ENCODE measurements at regions not wholly inside any gene's neighbourhood (a gene's known extent, or its start where the extent isn't known, plus 50 kb on each side); places are given as distances from the start of the nearest gene placed in this dataset.

DNA sequence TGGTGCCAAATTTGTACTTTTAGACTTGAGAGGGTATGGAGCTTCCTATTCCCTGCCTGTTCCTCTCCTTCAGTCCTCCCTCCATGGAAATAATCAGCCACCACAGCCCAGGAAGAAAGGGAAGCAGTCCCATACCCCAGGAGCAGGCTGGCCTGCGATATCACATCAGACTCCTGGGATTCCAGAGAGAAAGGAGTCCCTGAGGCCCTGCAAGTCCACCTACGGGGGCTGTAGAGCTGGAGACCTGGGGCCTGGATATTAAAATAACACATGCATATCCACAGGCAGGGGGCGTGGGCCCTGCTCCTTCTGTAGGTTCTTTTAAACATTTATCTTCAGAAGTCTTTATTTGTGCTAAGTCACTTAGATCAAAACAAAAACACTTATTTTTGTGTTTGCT is 117.2 kb downstream of the TMEM174 start:
- no peak overlapping the region for H2BK15ac ChIP-seq (ENCODE audit: low read depth, low read length)
- no peak overlapping the region for H3K4me2 ChIP-seq (ENCODE audit: insufficient read depth, insufficient read length, low read length)
- H2BK5ac ChIP-seq (ENCODE audit: insufficient read length, low read length) = no peak overlapping the region
- no peaks in the 10 kb centered on the region for H3K9me3 ChIP-seq (ENCODE audit: control insufficient read depth, low read depth, low read length)
- no peak overlapping the region for H3K18ac ChIP-seq (ENCODE audit: insufficient read length, low read depth, low read length)
- H3K27ac Mint-ChIP-seq = 0 out of 7 replicates have a peak overlapping the region, but pooled peaks of 1 of the 3 experiments have one; percentile 3
- no peak overlapping the region for H3K9ac ChIP-seq (ENCODE audit: extremely low read depth, insufficient read length, low read length)
- TF ChIP-seq, protein P1, sequence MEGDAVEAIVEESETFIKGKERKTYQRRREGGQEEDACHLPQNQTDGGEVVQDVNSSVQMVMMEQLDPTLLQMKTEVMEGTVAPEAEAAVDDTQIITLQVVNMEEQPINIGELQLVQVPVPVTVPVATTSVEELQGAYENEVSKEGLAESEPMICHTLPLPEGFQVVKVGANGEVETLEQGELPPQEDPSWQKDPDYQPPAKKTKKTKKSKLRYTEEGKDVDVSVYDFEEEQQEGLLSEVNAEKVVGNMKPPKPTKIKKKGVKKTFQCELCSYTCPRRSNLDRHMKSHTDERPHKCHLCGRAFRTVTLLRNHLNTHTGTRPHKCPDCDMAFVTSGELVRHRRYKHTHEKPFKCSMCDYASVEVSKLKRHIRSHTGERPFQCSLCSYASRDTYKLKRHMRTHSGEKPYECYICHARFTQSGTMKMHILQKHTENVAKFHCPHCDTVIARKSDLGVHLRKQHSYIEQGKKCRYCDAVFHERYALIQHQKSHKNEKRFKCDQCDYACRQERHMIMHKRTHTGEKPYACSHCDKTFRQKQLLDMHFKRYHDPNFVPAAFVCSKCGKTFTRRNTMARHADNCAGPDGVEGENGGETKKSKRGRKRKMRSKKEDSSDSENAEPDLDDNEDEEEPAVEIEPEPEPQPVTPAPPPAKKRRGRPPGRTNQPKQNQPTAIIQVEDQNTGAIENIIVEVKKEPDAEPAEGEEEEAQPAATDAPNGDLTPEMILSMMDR (conservative IDR thresholded peaks at IDR 0.05) = no peak
- H3K4me3 Mint-ChIP-seq = no peak overlapping the region
- peaks cover 0 to 1% (median 0%) of the 10 kb centered on the region in 3 experiments; a peak in 1 of 7 replicates for H3K36me3 Mint-ChIP-seq (ENCODE audit: insufficient read depth in 1 of 3, low read depth in 3 of 3)
- H4K8ac ChIP-seq (replicated peaks; ENCODE audit: insufficient read length, low read depth, low read length) = no peak overlapping the region
- no peak for DNase-seq
- no peak overlapping the region for H2AK5ac ChIP-seq (ENCODE audit: insufficient read length, low read length)
- peaks cover 6% of the 10 kb centered on the region; the same call in 1 of the 2 replicates for H3K4me1 ChIP-seq (ENCODE audit: insufficient read depth, low read length)
- no peak overlapping the region for H4K5ac ChIP-seq (ENCODE audit: insufficient read length, low read depth, low read length)
- H3K4ac ChIP-seq (ENCODE audit: low read depth, low read length) = no peak overlapping the region
- H3K79me2 ChIP-seq (ENCODE audit: insufficient read depth, low read length) = no peaks in the 10 kb centered on the region
- H3K79me1 ChIP-seq (ENCODE audit: insufficient read depth, low read depth, low read length, poor library complexity, severe bottlenecking) = no peaks in the 10 kb centered on the region
- peaks cover 3 to 5% of the 10 kb centered on the region in 2 experiments; a peak in 1 of 5 replicates for H3K9me3 Mint-ChIP-seq
- H2AFZ ChIP-seq (ENCODE audit: low read length) = no peak overlapping the region
- no CpG with 5 or more reads among the region's 3 CpGs for WGBS (ENCODE audit: extremely low coverage, insufficient read length, low lambda C conversion rate)
- no peaks in the 10 kb centered on the region for H3K23me2 ChIP-seq (ENCODE audit: insufficient read length, low read depth, low read length, poor library complexity, severe bottlenecking)
- no peak overlapping the region for H2BK20ac ChIP-seq (ENCODE audit: low read depth, low read length, poor library complexity, severe bottlenecking)
- H4K20me1 ChIP-seq (ENCODE audit: control insufficient read depth, insufficient read depth, insufficient read length) = no peaks in the 10 kb centered on the region
- H4K91ac ChIP-seq (ENCODE audit: insufficient read length, low read depth, low read length) = no peak overlapping the region
- no peak overlapping the region for H3T11ph ChIP-seq (ENCODE audit: low read length)
- peaks cover 24 to 25% of the 10 kb centered on the region in 2 experiments for H3K4me1 Mint-ChIP-seq
- no peaks in the 10 kb centered on the region; the same call in 1 of the 2 replicates for H3K27me3 ChIP-seq (ENCODE audit: insufficient read depth, low read length)
- no peak overlapping the region for H2BK120ac ChIP-seq (ENCODE audit: low read depth, low read length, poor library complexity, severe bottlenecking)
- H3K23ac ChIP-seq (ENCODE audit: insufficient read length, low read depth, low read length) = no peak overlapping the region
- no peak overlapping the region for H3K14ac ChIP-seq (ENCODE audit: insufficient read depth, low read length)
- H3K27ac ChIP-seq (ENCODE audit: insufficient read length, low read depth, low read length) = no peak overlapping the region
- no peak overlapping the region for H3K56ac ChIP-seq (ENCODE audit: insufficient read length, low read depth, low read length)
- peaks cover 59% of the 10 kb centered on the region for H3K27me3 Mint-ChIP-seq (ENCODE audit: low read depth)
- no peak overlapping the region for H2BK12ac ChIP-seq (ENCODE audit: insufficient read length, low read depth, low read length)

All from H9 (cell line).